ENCODE measurements at regions not wholly inside any gene's neighbourhood (a gene's known extent, or its start where the extent isn't known, plus 50 kb on each side); places are given as distances from the start of the nearest gene placed in this dataset.

DNA sequence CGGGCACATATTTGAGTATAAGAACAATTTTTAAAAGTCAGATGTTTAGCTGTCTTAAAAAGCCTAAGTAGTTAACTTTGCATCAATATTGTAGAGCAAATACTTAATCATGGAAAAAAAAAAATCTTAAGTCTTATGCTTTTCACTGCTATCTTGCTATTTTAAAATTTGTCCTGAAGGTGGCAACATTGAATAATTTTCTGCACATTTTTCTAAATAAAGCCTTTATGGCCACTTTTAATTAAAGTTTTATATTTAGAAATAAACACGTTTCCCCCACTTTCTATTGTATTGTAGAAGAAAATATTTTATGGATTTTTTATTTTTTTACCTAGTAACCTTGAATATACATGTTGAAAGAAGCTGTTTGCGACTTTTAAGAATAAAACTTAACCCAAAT lies 198.8 kb downstream of the AMY1C start:
- Histone ChIP-seq H3K9ac (ENCODE audit: low read length) (no peak overlapping the region), H3K27me3 (ENCODE audit: control insufficient read depth, insufficient read depth, low read length) (no peaks in the 10 kb centered on the region), H3K4me3 (ENCODE audit: low read length) (no peak overlapping the region), H3K27ac (ENCODE audit: low read depth, low read length) (no peak overlapping the region), H3K4me1 (ENCODE audit: control insufficient read depth, insufficient read depth, low read length) (no peaks in the 10 kb centered on the region), H3K36me3 (ENCODE audit: control insufficient read depth, insufficient read depth, low read length) (no peaks in the 10 kb centered on the region)

- H3K27me3 ChIP-seq (ENCODE audit: control insufficient read depth, insufficient read depth, low read length) = no peaks in the 10 kb centered on the region
- H3K4me1 ChIP-seq (ENCODE audit: control insufficient read depth, insufficient read depth, low read length) = no peaks in the 10 kb centered on the region
- H3K27ac ChIP-seq (ENCODE audit: low read depth, low read length) = no peak overlapping the region
These were observed 200.1 kb downstream of the AMY1C start for GRCh38 chr1:103949779-103950178.

DNA sequence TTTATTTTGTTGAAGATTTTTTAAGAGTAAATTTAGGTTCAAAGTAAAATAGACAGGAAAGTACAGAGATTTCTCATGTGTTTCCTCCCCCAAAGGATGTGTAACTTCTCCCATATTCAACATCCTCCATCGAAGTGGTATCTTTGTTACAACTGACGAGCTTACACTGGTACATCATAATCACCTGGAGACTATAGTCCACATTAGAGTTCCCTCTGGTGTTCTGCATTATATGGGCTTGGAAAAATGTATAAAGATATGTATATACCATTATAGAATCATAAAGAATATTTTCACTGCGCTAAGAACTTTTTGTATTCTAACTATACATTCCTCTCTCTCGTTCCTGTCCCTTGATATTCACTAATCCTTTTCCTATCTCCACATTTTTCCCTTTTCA lies 203.7 kb downstream of the AMY1C start:
- Histone ChIP-seq H3K36me3 (ENCODE audit: control insufficient read depth, insufficient read depth, low read length) (no peaks in the 10 kb centered on the region), H3K9ac (ENCODE audit: low read length) (no peak overlapping the region), H3K27ac (ENCODE audit: low read depth, low read length) (no peak overlapping the region), H3K4me3 (ENCODE audit: low read length) (no peak overlapping the region), H3K27me3 (ENCODE audit: control insufficient read depth, insufficient read depth, low read length) (no peaks in the 10 kb centered on the region), H3K4me1 (ENCODE audit: control insufficient read depth, insufficient read depth, low read length) (no peaks in the 10 kb centered on the region)

More at GRCh38 chr1:103949779-103950178, 200.1 kb downstream of the AMY1C start:
- H3K9ac ChIP-seq (ENCODE audit: low read length) = no peak overlapping the region
- no peaks in the 10 kb centered on the region for H3K36me3 ChIP-seq (ENCODE audit: control insufficient read depth, insufficient read depth, low read length)
- no peak overlapping the region for H3K4me3 ChIP-seq (ENCODE audit: low read length)

- Histone ChIP-seq H3K27ac (ENCODE audit: low read depth, low read length) (no peak overlapping the region), H3K4me1 (ENCODE audit: control insufficient read depth, insufficient read depth, low read length) (no peaks in the 10 kb centered on the region), H3K27me3 (ENCODE audit: control insufficient read depth, insufficient read depth, low read length) (no peaks in the 10 kb centered on the region), H3K4me3 (ENCODE audit: low read length) (no peak overlapping the region), H3K9ac (ENCODE audit: low read length) (no peak overlapping the region), H3K36me3 (ENCODE audit: control insufficient read depth, insufficient read depth, low read length) (no peaks in the 10 kb centered on the region)
These were observed 209.0 kb downstream of the AMY1C start for GRCh38 chr1:103958699-103959098.

DNA sequence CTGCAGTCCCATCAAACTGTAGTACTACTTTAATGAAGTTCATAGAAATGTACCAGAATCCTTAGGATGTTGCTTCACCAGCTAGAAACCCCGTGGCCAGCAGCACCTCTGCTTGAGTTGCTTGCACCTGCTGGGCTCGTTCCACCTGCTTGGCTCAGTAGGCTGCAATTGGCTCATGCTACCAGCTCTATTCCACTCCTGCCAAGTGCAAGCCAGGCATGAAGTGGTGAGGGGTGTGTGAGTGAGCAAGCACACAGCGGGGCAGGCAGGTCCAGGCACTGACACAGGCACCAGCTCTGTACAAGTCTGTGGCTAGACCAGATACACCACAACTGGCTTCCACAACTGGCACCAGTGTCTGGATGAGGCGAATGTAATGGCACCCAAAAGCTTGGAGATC lies 209.9 kb downstream of the AMY1C start:
- no peaks in the 10 kb centered on the region for H3K27me3 ChIP-seq (ENCODE audit: control insufficient read depth, insufficient read depth, low read length)
- H3K4me3 ChIP-seq (ENCODE audit: low read length) = no peak overlapping the region
- H3K36me3 ChIP-seq (ENCODE audit: control insufficient read depth, insufficient read depth, low read length) = no peaks in the 10 kb centered on the region
- no peak overlapping the region for H3K27ac ChIP-seq (ENCODE audit: low read depth, low read length)
- no peaks in the 10 kb centered on the region for H3K4me1 ChIP-seq (ENCODE audit: control insufficient read depth, insufficient read depth, low read length)
- H3K9ac ChIP-seq (ENCODE audit: low read length) = no peak overlapping the region

GRCh38 chr1:103960045-103960444 lies 210.3 kb downstream of the AMY1C start:
- Histone ChIP-seq H3K9ac (ENCODE audit: low read length) (no peak overlapping the region), H3K36me3 (ENCODE audit: control insufficient read depth, insufficient read depth, low read length) (no peaks in the 10 kb centered on the region), H3K4me3 (ENCODE audit: low read length) (no peak overlapping the region), H3K27ac (ENCODE audit: low read depth, low read length) (no peak overlapping the region), H3K4me1 (ENCODE audit: control insufficient read depth, insufficient read depth, low read length) (no peaks in the 10 kb centered on the region), H3K27me3 (ENCODE audit: control insufficient read depth, insufficient read depth, low read length) (no peaks in the 10 kb centered on the region)

- H3K9ac ChIP-seq (ENCODE audit: low read length) = no peak overlapping the region
- H3K36me3 ChIP-seq (ENCODE audit: control insufficient read depth, insufficient read depth, low read length) = no peaks in the 10 kb centered on the region
- H3K27me3 ChIP-seq (ENCODE audit: control insufficient read depth, insufficient read depth, low read length) = no peaks in the 10 kb centered on the region
- H3K4me1 ChIP-seq (ENCODE audit: control insufficient read depth, insufficient read depth, low read length) = no peaks in the 10 kb centered on the region
- no peak overlapping the region for H3K4me3 ChIP-seq (ENCODE audit: low read length)
- H3K27ac ChIP-seq (ENCODE audit: low read depth, low read length) = no peak overlapping the region
These were observed 211.0 kb downstream of the AMY1C start for GRCh38 chr1:103960710-103961109.

GRCh38 chr1:103986792-103987191 lies 237.1 kb downstream of the AMY1C start:
- H3K9ac ChIP-seq (ENCODE audit: low read length) = no peak overlapping the region
- no peak overlapping the region for H3K27ac ChIP-seq (ENCODE audit: low read depth, low read length)
- H3K4me3 ChIP-seq (ENCODE audit: low read length) = no peak overlapping the region
- no peaks in the 10 kb centered on the region for H3K36me3 ChIP-seq (ENCODE audit: control insufficient read depth, insufficient read depth, low read length)
- no peaks in the 10 kb centered on the region for H3K4me1 ChIP-seq (ENCODE audit: control insufficient read depth, insufficient read depth, low read length)
- no peaks in the 10 kb centered on the region for H3K27me3 ChIP-seq (ENCODE audit: control insufficient read depth, insufficient read depth, low read length)

DNA sequence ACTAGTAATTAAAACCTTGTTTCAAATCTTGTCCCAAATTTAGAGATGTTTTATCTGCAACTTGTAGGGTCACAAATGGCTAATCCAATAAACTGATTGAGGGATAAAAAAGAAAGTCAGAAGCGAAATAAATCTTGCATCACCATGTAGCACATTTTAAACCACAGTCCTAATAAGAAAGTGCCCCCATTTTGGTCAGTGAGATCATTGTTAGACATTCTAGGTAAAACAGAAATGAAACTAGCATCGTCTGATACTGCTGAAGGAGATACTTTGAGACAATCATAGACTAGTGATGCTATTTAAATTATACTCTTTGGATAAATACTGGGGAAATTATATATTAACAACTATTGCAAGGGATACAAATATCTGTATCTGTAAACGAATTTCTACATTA lies 247.9 kb downstream of the AMY1C start:
- Histone ChIP-seq H3K4me3 (ENCODE audit: low read length) (no peak overlapping the region), H3K36me3 (ENCODE audit: control insufficient read depth, insufficient read depth, low read length) (no peaks in the 10 kb centered on the region), H3K27me3 (ENCODE audit: control insufficient read depth, insufficient read depth, low read length) (no peaks in the 10 kb centered on the region)

GRCh38 chr1:104018922-104019674 lies 269.4 kb downstream of the AMY1C start:
- Histone ChIP-seq H3K9ac (ENCODE audit: low read length) (no peak overlapping the region), H3K27ac (ENCODE audit: low read depth, low read length) (no peak overlapping the region), H3K4me3 (ENCODE audit: low read length) (no peak overlapping the region), H3K4me1 (ENCODE audit: control insufficient read depth, insufficient read depth, low read length) (no peaks in the 10 kb centered on the region), H3K36me3 (ENCODE audit: control insufficient read depth, insufficient read depth, low read length) (no peaks in the 10 kb centered on the region), H3K27me3 (ENCODE audit: control insufficient read depth, insufficient read depth, low read length) (no peaks in the 10 kb centered on the region)

More for the DNA sequence above, 247.9 kb downstream of the AMY1C start:
- no peaks in the 10 kb centered on the region for H3K4me1 ChIP-seq (ENCODE audit: control insufficient read depth, insufficient read depth, low read length)
- H3K9ac ChIP-seq (ENCODE audit: low read length) = no peak overlapping the region
- no peak overlapping the region for H3K27ac ChIP-seq (ENCODE audit: low read depth, low read length)

DNA sequence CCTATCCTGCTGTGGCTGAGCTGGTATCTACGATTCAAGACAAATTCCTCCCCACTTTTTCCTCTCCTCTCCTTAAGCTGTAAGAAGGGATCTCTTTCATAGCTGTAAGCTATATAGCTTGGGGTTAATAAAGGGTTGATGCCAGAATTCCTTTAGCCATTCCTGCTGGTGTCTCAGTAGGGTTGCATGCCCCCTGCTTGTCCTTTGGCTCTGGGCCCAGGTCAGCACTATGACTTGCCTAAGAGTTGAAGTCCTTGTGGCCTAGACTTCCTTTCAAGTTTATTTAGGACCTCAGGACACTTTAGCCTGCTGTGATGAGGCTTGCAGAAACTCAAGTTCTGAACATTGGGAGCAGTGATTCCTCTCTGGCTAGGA lies 270.0 kb downstream of the AMY1C start:
- no peak overlapping the region for H3K27ac ChIP-seq (ENCODE audit: low read depth, low read length)
- no peak overlapping the region for H3K4me3 ChIP-seq (ENCODE audit: low read length)
- no peak overlapping the region for H3K9ac ChIP-seq (ENCODE audit: low read length)
- no peaks in the 10 kb centered on the region for H3K4me1 ChIP-seq (ENCODE audit: control insufficient read depth, insufficient read depth, low read length)
- no peaks in the 10 kb centered on the region for H3K36me3 ChIP-seq (ENCODE audit: control insufficient read depth, insufficient read depth, low read length)
- H3K27me3 ChIP-seq (ENCODE audit: control insufficient read depth, insufficient read depth, low read length) = no peaks in the 10 kb centered on the region

DNA sequence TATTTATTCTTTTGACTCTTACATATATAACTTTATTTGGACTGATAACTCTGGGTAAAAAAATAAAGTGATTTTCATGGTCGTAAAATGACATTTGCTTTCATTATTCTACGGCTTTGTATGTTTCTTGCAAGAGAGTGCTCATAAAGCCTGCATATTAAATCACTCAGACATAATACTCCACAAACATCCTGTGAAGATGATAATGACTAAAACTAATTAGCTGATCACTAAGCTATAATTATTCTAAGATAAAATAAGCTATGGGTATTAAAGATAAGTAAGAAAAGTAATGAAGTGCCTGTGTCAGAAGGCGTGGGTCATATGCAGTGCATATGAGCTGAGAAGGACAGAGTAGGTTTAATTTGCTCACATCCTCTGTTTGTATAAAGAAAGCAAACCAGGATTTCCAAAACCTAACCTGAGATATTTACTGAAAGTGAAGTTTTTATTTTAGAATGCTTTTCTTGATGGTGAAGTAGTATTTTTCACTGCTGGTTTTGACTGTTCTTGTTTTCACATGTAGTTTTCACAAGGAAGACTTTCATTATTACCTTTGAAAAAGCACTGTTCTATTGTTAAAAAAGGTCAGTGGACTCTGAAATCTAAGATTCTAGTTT lies 278.8 kb downstream of the AMY1C start:
- no peak overlapping the region for H3K4me3 ChIP-seq (ENCODE audit: low read length)
- no peaks in the 10 kb centered on the region for H3K4me1 ChIP-seq (ENCODE audit: control insufficient read depth, insufficient read depth, low read length)
- H3K27ac ChIP-seq (ENCODE audit: low read depth, low read length) = no peak overlapping the region
- no peaks in the 10 kb centered on the region for H3K36me3 ChIP-seq (ENCODE audit: control insufficient read depth, insufficient read depth, low read length)
- no peaks in the 10 kb centered on the region for H3K27me3 ChIP-seq (ENCODE audit: control insufficient read depth, insufficient read depth, low read length)
- no peak overlapping the region for H3K9ac ChIP-seq (ENCODE audit: low read length)

DNA sequence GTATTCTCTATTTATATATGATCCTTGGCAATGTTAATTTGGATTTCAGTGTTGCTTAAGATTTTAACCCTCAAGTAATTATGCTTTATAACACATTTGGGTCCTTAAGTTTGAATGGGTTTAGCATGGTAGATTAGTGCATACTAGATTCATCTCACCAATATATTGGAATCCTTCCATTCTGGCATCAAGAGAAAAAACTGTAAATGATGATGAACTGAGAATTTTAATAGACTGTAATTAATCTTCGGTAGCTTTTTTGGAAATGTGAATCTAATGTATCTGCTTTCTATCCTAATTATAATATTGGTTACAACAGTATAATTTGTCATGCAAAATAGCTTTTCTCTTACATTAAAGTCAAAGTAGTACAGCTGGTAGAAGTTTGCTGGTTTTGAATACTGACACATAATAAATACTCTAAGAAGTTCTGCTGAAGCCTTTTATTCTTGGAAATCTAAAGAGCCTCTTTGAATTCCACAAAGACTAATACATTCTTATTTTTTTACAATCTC lies 279.8 kb downstream of the AMY1C start:
- no peaks in the 10 kb centered on the region for H3K36me3 ChIP-seq (ENCODE audit: control insufficient read depth, insufficient read depth, low read length)
- no peak overlapping the region for H3K9ac ChIP-seq (ENCODE audit: low read length)
- H3K4me1 ChIP-seq (ENCODE audit: control insufficient read depth, insufficient read depth, low read length) = no peaks in the 10 kb centered on the region
- no peak overlapping the region for H3K4me3 ChIP-seq (ENCODE audit: low read length)
- H3K27me3 ChIP-seq (ENCODE audit: control insufficient read depth, insufficient read depth, low read length) = no peaks in the 10 kb centered on the region
- H3K27ac ChIP-seq (ENCODE audit: low read depth, low read length) = no peak overlapping the region
